NAMALWA (cell line): ENCODE measurements at regions not wholly inside any gene's neighbourhood (a gene's known extent, or its start where the extent isn't known, plus 50 kb on each side); places are given as distances from the start of the nearest gene placed in this dataset.

Experiments
- DNase-seq: peaks from one replicate; pipeline ENCODE4 v3.0.0-alpha.2; 2015; ENCODE audit warnings: low spot score

DNA sequence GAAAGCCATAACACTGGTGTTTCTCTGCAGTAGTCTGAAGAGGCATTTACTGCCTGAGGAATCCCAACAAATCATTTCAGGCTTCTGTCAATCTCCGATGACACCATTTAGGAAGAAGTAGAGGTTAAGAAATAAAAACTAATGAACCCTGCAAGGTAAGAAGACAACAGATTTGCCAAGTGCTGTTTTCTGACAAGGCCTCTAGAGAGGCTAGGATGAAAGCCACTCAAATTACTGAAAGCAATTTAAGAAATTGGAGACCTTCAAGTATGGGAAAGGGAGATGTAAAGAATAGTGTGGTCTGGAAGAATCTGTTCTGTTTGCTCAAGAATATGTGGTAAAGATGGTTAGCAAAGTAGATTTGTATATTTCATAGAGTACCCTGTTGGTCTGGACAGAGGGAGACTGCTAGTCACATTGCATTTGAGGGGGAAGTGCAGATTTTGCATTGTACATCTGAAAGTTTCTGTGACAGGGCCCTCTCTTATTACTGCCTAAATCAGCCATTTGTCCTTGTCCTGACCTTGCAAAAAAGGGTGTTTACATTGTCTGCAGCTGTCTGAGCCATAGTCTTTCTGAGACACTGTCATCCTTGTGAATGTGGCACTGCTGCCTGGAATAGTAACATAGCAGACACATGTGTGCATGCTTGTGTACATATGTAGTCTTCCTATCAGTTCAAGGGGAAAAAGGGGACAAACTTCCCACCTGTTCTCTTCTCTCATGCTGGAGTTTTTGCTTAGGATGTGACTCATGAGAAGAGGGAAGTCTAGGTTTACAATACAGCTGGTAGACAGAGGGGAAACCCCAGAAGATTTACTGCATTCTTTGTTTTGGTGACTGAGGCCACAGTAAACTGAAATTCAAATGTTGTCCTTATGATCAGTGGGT lies 640.2 kb upstream of the KIRREL3 start:
- DNase-seq = no peak

DNA sequence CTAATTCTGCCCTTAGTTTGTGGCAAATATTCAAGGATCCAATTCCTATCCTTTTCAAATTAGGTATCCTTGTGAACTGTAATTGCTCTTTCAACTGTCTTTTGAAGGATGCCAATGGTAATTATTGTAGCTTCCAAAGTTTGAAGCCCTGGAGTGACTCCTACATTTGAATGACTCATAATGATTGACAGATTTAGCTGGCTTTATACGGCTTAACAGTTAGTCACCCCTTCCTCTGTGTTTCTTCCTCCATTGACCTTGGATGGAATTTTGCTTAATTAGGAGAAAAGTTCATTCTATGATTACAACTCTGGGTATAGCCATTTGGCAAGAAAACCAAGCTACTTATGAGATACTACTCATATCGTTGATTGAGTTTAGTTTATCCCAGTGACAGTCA lies 639.3 kb upstream of the KIRREL3 start:
- DNase-seq = no peak

DNA sequence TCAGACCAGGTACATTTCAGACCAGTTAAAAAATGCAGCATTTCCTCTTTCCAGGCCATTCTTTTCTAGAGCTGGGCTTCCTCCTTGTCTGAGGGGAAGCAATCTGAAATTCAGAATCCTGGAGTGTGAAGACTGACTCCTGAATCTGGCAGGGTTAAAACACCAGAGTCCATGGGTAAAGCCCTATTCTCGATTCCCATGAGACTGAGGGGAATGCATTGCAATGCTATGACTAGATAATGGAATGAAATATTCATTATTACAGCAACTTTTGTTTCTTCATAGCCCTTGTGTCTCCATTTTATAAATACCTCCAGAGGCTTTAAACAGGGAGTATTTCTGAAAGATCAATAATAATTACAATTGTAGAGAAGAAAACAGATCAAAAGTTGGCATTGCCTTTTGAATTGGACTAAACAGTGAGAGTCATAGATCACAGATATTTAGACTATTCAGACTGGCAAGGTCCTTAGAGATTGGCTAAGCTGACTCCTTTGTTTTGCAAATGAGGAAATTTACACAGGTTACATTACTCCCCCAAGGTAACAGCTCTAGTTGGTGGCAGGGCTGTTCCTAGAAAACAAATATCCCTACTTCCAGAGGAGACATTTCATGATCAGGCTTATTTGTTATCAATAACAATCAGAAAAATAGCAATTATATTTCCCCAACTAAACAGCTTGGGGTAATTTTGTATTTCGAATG lies 632.6 kb upstream of the KIRREL3 start:
- no peak for DNase-seq

DNA sequence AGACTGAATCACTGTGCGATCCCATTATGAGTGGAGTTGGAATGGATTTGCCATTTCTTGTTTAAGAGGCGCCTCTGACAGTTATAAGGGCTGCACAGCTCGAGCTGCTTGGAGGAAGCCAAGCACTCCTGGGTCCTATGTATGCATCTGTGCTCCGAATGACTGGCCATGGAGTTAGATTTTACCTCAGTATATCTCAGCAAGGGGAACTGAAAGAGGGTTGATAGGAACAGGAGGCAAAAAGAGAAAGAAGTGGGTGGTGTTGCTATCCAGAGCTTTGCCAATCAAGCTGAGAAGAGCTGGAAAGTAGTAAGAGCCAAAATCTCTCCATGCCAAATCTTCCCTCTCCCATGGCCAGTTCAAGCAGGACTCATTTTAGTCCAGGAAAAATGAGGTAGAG lies 632.0 kb upstream of the KIRREL3 start:
- DNase-seq = no peak

DNA sequence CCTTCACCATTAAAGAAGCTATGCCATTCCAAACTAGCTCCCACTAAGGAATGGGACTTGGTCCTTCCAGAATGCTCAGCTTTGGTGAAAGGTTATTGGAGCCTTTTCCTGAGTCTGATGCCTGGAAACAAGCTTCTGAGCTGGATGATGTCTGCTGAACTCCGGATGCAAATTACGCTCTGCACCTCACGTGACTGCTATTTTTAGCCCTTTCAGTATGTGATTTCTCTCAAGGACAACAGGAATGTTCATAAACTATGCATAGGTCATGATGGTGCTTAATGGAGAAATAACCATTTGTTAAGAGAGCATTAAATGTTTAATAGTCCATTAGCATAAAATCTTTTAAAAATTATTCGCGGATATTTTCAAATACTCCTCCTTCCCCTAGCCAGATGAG lies 631.4 kb upstream of the KIRREL3 start:
- no peak for DNase-seq

DNA sequence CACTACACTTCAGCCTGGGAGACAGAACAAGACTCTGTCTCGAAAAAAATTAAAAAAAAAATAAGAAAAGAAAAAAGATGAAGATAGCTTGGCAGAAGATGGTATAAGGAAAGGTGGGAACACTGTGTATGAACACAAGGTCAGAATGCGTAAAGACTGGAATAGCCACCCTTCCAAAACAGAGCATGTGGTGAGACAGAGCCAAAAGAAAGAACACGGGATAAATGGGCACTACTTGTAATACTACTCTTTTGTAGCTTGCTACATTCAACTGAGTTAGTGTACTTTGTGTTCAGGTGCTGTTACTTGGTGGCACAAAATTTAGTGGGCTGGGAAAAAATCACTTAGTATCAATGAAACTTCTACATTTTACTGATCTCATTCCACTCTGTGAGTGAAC lies 628.6 kb upstream of the KIRREL3 start:
- DNase-seq = no peak

DNA sequence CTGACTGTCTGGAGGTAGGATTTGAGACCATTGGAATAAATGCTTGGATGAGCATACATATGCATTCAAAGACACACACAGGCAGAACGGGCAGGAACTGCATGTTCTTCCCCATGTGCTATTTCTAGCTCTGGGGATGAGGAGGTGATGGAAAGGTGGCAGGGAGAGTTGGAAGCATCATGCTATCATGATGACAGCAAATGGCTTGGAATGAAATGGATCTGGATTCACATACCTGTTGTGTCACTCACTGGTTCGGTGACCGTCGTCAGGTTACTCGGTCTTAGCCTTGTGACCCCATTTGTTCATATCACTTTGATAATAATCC lies 627.9 kb upstream of the KIRREL3 start:
- DNase-seq = no peak

DNA sequence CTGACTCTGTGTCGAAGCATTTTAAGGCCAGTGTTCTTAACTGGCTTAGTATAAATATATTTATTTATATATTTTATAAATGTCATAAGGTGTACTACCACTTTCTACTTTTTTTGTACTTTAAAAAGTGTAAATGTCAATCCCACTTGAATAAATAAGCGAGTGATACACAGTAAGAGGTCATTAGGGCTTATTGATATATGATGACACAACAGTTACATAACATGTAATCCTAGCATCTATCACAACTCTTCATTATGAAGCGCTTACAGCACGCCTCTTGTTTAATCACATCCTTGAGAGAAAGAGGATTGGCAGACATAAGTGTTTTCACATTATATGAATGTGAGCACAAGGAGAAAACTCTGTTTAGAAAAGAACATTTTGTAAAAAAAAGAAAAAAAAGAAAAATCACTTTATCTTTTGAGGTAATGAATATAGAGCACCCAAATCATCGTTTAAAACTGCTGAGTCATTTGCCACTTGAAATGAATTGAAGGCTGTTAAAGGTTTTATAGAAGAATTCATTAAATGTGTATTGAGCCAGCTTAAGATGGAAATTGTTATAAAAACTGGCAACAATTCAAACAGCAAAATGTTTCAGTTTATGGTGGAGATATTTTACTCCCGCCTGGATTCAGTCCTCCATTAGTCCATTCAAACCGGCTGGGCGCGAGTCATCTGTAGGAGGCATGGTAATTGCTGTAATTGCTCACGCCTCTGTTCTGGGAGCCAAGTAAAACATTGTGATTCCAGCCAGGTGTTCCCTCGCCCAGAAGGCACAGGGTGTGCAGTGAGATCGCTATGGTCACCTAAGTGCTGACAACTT lies 627.3 kb upstream of the KIRREL3 start:
- DNase-seq = no peak

DNA sequence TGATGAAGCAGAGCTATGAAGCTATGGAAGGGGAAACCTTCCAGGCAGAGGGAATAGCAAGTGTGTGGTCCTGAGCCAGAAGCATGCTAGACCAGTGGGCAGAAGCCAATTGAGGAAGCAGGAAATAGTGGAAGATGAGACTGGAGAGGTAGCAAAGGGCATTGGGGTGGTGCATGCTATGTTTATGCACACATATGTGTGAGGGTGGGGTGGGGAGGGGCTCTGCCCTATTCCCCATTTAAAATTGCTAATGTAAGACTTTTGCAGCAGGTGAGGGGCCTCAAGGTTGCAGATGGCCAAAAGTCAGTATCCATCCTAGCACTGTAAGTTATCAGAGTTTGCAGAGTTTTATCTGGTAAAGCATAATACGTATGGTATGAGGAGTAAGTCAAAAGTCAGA lies 626.6 kb upstream of the KIRREL3 start:
- no peak for DNase-seq

DNA sequence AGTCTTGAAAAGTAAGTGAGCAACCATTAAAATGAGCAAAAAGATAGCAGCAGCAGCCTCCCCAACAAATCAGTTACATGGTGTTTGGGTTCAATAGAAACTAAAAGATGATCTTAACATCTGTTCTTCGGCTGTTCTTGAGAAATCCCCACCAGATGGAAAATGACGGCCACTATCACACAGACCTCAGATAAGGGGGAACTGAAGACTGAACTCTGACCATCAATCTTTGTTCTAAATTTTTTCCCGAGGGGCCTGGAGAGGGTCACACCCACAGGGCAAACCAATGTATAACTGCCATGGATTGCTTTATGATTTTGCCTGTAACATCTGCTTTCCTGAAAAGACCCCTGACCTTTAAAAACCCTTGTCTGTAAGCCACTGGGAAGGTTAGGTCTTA lies 624.8 kb upstream of the KIRREL3 start:
- no peak for DNase-seq

DNA sequence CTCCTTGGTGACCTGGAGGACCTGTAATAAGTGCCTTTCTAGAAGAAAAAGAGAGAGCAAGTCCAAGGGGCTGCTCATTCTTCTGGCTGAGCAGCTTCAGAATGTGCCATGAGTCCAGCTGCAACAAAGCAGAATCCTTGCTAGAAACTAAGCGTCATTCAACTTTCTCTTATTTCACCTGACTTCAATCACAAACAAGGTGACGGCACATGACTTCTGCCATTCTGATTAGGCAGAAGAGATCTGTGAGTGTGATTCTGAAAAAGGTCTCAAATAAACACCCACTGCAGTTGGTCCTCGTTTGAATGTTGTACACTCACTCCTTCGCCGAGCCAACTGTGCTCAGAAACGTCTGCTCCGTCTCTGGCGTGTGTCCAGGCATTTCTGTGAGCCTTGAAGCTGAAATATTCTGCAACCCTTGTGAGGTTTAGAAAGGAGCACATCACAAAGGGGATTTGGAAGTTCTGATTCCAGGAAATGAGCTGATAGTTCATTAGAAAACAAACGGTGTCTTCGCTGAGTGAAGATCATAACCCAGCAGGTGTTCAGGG lies 623.8 kb upstream of the KIRREL3 start:
- DNase-seq = no peak

DNA sequence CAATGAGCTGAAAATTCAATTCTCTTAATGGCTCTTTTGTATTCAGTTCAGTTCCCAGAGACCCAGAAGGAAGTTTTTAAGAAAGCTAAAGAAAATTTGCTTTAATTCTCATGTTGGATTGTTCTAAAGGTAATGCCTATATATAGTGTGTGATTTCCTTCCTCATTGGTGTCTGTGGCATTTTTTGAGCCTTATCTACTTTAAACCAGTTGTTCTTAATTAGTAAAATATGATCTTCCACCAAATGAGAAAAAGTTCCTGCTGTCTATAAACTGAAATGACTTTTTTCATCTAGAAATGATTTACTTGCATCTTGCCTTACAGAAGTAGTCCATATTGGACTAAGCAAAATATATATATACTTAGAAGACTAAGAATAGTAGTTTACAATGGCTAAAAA lies 622.1 kb upstream of the KIRREL3 start:
- DNase-seq = no peak

DNA sequence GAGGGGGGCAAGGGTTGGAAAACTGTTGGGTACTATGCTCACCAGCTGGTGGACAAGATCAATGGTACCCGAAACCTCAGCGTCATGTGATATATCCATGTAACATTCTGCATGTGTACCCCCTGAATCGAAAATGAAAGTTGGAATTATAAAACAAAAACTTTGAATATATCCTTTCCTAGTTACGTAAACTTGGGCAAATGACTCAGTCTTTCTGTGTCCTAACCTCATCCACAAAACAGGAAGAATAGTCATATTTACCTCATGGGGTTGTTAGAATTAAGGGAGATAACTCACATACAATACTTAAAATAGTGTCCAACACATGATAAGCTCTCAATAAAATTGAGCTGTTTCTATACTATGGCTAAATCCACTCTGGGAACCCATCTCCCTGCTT lies 620.1 kb upstream of the KIRREL3 start:
- DNase-seq = no peak

DNA sequence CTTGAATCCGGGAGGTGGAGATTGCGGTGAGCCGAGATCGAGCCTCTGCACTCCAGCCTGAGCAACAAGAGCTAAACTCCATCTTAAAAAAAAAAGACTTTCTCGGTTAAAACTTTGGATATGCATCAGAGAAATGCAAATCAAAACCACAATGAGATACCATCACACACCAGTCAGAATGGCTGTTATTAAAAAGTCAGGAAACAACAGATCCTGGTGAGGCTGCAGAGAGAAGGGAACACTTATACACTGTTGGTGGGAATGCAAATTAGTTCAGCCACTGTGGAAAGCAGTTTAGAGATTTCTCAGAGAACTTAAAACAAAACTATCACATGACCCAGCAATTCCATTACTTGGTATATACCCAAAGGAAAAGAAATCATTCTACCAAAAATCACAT lies 619.4 kb upstream of the KIRREL3 start:
- no peak for DNase-seq

DNA sequence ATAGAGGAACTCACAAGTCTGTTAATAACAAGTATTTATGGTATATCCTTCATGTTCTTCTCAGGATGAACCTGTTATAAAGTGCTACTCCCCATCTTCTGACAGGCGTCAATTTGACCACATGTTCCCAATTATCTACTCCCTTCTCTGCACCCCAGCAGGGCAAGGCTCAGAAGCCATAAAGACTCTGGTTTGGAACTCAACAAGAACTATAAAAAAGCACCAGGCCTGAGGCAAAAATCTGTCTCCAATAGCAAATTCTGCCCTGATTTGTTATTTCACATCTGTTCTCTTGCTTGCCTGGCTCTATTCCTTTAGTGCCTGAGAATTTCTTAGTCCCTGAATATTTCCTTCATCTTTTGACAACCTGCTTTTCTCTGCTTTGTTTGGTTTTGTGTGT lies 618.2 kb upstream of the KIRREL3 start:
- DNase-seq = no peak

DNA sequence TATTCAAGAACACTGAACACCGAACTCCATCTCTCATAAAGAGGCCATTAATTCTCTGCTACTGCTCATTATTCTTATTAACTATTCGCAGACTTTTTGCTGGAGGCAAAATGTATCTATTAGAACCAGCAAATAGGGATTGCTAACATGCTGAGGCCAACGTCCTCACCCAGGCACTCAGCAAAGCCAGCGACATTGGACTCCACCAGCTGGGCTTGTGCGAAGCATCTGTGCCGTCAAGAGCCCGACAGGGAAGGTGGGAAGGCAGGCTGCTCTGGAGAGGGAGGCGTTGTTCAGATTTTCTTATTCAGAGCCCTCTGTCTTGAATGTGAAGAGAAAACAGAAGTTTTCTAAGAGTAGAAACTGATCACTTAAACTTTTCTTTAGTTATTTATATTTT lies 615.6 kb upstream of the KIRREL3 start:
- no peak for DNase-seq

DNA sequence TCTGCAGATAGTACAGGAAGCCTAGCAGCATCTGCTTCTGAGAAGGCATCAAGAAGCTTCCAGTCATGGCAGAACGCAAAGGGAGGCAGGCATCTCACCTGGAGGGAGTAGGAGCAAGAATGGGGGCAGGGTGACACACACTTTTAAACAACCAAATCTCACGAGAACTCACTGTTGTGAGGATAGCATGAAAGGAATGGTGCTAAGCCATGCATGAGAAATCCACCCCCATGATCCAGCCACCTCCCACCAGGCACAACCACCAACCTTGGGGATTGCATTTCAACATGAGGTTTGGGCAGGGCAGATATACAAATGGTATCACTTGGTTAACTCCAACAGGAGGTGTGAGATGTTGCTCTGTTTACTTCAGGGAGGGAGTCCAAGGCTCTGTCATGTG lies 612.0 kb upstream of the KIRREL3 start:
- DNase-seq = no peak

DNA sequence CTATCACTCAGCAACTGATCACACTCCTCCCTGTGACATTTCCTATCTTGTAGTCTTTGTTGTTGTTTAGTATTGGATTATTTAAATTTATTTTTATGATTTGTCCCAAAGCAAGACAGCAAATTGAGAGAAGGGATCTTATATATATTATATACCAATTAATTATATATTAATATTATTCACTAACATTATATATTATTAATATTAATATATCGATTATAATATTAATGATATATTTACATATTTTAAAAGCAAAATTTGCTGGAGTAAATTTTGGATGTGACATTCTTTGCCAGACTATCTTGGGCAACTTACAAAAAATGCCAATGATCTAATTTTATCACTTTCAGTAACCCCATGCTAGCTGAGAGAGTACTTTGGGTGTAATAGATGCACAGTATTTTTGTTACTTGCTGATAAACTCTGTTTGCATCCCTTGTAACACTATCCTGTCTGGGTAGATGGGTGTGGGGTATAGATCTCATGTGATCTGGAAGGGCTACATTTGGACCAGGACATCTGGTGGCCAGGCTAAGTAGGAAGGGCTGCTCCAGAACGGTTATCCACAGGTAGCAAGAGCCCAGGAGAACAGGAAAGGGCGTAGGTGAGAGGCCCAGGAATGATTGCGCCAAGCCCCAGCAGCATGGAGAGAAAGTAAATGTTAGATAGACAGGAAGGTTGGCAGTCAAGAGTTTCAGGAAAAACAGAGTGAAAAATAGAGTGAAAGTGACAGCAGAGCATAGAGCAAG lies 608.6 kb upstream of the KIRREL3 start:
- DNase-seq = no peak

DNA sequence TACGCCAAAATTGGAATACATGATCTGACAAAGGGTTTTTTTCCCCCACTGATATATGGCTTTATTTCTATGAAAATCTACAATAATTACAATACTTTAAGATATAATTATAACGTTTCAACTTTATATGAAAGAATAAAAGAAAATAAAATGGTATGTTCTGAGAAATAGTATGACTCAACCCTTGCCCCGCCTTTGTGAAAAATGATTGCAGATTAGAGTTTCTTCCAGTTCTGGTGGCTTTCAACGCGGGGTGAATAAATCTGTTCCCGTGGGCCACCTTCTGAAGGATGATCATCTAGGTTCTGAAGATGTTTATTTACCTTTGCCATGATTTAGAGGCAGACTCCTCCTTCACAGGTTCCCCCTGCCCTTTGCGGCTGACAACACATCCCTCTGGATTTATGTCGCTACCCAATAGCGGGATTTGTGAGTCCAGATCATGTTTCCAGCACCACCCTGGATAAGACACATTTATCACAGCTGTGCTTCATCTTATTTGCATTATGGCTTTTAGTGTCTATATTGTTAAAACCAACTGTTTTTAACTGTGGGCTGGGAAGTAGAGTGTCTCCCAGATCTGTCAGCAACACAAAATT lies 607.0 kb upstream of the KIRREL3 start:
- DNase-seq = no peak

DNA sequence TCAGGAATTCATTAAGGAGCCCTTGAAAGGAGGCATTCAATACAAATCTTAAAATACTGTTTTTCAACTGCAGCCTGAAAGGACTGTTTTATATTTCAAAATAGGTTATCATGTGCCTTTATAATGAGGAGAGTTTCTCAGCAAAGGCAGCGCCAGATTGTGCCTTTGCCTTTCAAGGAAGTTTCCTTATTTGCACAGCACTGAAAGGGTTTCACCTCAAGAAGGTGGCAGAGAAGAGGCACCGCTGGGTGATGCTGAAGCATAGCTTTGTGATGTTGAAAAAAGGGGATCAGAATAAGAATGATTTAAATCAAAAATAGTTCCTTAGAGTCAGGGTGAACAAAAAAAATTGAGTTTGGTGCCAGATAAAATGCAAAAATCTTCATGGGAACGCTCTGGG lies 601.0 kb upstream of the KIRREL3 start:
- DNase-seq = no peak

DNA sequence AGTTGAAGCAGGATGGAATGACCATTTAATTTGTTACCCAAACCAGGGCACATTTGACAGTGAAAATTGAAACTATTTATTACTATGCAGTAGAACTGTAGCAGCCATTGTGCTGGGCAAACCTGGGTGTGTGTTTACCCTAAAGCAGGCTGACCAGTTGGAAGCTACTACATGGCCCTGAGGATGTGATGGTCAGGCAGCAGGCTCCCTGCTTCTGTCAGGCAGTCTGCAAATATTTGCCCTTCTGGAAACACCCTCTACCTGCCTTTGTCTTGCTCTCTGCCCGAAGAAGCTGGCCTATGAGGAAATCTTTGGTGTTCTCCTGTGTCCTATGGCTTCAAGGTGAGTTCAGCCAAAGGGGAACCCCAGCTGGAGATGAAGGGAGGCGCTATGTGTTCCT lies 600.1 kb upstream of the KIRREL3 start:
- DNase-seq = no peak

DNA sequence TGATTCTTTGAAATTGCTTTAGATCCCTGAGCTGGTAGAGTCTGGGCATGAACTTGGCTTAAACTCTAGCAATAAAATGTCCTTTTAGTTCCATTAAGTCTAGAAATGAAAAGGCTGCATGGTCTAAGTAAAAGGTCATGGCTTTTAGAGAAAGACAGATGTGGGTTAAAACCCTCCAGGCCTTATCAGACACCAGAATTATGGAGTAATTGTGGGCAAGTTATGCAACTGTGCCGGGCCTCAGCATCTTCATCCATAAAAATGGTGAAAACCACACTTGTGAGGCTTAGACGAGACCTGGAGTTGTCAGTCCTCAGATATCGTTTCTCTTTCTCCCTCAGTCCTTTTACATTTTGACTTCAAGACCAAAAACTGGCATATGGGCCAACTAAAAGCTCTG lies 597.9 kb upstream of the KIRREL3 start:
- DNase-seq = no peak
